Glomerular endothelial cell (primary cell): ENCODE measurements at regions not wholly inside any gene's neighbourhood (a gene's known extent, or its start where the extent isn't known, plus 50 kb on each side); places are given as distances from the start of the nearest gene placed in this dataset.
A peak's percentile ranks its signal among the peaks of the same experiment; 100 is the strongest.
"Not testable (repeated sequence)": the region's sequence is repeated elsewhere in the genome, so short reads cannot be mapped to it uniquely, and the experiment has no call there.

ENCODE experiments used
- DNase-seq: peaks from one replicate; pipeline ENCODE4 v3.0.0-alpha.2; 2011; ENCODE audit warnings: low read depth, low spot score; ENCODE audit errors: extremely low read depth

DNA sequence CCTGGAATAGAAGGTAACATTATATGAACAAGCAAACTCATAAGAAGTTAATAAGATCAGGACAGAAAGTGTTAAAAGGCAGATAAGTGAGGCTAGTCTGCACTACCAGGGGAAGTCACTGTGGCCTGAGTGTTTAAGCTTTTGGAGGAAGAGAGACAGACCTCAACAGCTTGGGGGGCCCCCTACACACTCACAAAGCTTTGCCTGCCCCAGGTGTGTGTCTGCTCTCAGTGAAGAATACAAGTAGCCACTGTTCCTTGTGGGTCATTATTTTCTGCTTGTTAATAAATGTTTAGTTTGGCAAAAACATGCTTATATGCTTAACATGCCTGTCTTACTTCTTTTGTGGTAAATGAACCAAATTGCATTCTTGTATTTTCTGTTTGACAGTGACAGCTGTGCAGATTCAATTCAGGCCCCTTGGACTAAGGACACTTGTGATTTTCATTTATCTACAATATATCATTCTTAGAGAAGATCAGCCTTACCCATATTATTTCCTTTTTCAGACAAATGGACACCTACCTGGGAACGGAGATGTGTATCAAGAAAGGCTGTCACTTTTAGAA, 50.7 kb upstream of the C12orf71 start:
- no peak for DNase-seq

DNA sequence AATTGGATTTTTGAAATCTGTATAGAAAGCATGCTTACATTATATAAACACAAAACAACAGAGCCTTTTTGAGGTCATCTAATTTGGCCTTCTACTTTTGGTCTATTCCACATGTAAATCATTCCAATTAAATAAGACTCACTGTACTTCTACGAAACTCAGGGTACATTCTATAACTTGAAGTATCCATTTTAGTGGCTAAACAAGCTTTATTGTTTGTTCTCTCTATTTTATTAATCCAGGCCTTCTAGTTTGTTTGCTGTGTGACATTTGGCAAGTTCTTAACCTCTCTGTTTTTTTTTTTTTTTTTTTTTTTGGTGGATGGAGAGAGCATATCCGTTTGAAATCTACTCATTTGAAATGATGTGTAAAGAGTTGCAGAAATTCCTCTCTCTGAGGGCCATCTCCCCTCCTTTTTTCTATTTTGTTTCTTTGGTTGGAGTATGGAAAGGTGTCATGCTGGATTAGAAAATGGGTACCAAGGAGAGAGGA, 58.1 kb upstream of the C12orf71 start:
- no peak for DNase-seq

DNA sequence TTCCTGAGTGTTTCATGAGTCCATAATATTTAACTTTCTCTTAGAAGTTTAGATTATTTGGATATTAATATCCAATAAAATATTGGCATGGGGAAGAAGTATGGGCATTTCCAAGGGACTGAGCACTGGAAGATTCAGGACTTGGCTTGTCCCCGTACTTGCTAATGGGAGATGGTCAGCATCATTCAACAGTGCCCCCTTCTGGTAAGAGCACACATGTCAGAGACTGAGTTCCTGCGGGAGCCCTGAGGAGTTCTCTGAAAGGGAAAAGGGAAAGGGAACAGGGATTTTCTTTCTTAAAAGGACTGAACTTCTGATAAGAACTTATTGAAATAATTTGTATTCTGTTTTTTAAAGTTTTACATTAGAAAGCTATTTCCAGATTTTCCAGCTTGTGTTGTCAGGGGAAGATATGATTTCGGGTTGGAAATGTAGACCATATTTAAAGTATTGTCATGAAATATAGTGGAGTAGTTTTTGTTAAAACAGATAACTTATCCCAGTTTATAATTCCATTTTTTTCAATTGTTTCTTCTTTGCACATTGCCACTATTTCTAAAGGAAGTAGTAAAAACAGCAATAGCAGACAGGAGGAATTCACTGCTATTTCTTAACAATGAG, 59.8 kb upstream of the C12orf71 start:
- DNase-seq = peak; percentile 68

DNA sequence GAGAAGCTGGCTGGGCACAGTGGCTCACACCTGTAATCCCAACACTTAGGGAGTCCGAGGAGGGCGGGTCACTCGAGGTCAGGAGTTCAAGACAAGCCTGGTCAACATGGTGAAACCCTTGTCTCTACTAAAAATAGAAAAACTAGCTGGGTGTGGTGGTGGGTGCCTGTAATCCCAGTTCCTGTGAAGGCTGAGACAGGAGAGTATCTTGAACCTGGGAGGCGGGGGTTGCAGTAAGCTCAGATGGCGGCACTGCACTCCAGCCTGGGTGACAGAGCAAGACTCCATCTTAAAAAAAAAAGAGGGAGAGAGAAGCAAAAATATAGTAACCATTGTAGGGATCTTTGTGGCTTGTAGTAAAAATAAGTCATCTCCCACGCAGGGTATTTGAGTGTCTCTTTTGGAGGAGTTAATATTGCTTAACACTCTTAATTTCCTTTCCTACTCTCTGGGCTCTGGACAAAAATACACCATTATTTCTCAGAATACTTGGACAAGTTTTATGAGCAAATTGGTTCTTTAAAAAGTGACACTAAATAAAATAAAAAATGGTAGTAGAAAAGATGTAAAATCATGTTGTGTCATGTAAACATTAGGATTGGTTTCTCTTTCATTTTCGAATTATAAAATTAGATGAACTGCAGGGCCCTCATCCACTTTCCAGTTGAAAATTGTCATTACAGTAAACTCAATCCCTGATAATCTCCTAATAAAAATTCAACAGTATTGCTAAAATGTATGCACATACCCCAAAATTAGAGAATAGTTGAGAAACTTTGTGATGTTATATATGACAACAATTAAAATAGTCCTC, 61.1 kb upstream of the C12orf71 start:
- DNase-seq = no peak

DNA sequence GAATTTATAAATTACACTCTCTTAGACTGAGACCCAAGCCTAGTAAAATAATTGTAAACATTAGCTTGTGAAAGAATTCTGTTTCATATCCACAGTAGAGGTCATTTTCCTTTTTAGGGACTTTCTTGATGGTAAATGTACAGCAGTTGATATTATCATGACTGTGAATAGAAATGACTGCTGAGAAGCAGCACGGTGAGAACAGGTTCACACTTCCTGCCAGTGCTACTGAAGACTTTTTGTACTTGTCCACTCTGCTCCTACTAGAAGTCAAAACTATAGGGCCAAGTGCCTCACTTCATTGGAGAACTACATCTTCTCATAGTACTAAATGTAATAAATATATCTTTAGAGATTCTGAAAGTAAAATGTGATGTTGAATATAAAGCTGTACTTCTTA, 63.3 kb upstream of the C12orf71 start:
- not testable (repeated sequence) for DNase-seq

DNA sequence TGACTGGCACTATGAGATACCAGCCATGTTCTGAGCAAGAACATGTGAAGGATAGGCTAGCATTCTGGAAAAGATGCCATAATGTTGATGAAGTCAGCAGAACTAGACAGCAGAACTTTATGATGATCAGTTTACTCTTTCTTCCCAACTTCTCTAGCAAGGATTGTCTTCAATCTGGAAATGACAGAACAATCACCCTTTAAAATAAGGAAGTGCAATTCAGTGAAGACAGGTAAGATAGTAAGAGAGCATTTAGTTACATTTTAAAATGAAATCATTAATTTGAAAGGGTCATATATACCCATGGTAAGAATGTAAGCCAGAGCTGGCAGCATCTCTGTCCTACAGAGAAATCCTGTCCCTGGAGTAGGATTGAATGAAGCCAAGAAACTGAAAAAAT, 66.0 kb upstream of the C12orf71 start:
- DNase-seq = no peak

DNA sequence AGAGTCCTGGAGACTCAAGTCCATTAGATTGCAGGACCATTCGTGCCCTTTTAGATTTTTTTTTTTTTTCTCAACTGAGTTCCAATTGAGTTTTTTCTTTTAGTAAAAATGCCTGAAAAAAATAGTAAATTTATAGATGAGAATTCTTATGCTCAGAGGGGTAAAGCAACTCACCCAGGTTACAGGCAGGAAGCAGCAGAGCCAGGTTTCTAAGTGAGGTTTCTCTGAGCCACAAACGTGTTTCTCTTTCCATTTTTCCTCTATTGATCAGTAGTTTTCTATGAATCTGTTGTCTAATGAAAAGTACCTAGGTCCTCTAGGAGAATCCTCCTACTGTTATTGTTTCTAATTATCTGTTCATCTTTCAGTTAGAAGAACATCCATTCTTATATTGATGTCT, 66.4 kb upstream of the C12orf71 start:
- no peak for DNase-seq

DNA sequence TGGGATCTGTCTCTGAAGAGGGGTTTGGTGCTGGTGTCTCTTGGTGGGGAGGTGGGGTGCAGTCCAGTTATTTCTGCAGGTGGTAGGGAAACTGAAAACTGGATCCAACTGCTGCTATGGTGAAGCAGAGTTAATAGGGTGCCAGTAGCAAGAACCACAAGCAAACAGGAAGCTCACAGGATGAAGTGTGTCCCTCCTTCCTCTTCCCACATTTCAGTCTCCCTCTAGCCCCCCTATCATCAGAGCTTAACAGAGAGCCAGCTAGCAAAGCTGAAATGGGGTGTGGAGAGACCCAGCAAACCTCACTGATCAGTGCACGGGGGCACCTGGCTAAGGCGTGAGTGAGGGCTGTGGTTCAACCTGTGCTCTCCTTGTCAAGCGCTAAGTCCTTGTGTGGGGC, 69.1 kb upstream of the C12orf71 start:
- DNase-seq = no peak

DNA sequence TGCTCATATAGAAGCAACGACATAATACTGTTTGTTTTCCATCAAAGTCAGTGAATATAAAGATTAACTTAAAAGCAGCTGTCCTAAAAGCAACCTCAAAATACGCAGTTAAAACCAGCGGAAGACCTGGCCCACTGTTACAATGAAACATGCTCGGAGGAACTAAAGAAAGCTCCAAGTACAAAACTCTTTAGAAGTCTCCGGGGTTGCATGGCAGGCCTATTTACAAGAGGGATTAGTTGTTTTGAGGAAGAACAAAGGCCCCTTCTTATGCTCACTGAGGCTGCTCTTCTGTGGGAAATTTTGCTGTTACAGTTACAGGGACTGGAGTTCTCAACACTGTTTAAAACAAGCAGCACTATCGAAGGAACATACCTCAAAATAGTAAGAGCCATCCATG, 75.9 kb upstream of the C12orf71 start:
- no peak for DNase-seq

DNA sequence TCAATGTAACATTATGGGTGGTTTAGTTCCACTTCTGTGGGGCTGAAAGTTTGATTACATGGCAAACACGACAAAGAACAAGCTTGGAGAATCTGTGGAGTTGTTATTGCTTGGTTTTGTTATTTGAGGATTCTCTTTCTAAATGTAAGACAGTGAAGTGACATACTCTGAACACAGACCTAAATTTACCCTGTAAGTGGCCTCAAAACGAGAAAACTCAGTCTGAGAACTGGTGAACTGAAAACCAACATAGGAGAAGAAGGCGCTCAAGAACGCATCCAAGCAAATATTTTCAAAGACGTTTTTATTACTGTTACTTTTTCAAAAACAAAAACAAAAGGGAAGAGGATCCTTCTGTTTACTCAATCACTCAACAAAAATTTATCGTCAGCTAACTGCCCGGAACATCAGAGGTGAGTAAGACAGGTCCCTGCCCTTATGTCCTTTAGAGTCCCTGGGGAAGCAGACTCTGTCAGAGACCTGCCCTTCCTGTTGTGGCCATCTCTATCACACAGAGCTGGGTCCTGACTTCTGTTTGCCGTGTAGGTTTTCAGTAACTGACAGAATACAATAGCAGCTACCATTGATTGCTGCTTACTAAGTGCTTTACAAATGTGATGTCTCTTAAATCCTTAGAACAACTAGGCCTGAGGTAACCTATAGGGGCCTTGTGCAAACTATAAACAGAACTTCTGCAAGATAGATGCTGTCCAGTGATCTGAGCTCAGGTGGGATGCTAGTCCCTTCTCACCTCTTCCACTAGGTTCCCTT, 79.3 kb upstream of the C12orf71 start:
- no peak for DNase-seq

DNA sequence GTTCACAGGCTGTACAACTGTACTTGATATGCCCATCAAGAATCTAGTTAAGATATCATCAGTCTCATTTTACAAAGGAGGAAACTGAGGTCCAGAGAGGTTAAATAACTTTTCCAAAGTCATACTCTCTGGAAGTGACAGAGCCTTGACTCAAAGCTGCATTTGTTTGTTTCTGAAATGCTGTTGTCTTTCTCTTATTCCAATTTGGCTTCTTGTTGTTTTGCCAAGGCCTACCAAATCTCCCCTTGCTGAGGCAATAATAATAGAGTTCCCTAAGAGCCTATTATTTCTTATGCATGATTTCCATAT, 79.8 kb upstream of the C12orf71 start:
- DNase-seq = no peak

DNA sequence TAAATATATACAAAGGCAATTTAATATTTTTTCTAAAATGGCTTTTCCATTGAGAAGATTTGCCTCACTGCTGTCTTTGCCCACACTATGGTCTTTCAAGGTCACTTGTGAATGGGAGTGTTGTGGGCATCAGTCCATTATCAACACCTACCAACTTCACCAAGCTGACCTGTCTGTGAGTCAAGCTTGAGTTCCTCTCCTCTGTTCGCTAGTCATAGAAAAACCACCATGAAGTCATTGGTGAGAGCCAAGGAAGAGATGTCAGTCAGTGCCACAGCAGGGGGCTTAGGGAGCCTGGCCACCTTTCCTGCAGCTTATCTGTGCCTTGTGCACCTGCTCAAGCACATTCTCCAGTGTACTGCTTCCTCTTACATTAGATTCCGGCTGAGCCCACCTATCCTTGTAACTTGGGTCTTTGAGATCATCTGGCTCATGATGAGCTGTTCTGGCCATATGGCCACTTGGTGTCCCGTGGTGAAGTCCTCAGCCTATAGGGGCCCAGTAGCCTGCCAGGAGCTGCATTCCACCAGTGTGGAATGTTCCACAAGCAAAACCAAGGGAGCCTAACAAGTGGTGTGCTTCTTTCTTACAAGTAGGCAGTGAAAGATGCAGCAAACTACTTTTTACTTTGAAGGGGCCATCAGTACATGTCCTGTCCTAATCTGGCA, 80.8 kb upstream of the C12orf71 start:
- DNase-seq = no peak

DNA sequence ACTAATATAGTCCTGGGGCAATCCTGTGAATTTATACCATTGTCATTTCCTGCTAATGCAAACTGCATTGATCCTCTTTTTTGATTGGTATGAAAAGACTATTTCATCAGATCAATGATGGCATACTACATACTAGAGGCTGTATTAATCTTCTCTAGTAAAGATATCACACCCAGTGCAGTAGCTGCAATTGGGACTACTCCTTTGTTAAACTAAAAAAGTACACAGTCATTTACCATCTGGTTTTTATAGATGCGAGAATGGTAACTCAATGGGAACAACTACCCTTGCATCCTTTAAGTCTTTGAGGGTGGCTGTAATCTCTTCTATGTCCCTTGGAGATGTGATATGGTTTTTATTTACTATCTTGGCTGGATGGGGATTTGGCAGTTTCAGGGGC, 80.2 kb upstream of the STK38L start:
- DNase-seq = no peak

DNA sequence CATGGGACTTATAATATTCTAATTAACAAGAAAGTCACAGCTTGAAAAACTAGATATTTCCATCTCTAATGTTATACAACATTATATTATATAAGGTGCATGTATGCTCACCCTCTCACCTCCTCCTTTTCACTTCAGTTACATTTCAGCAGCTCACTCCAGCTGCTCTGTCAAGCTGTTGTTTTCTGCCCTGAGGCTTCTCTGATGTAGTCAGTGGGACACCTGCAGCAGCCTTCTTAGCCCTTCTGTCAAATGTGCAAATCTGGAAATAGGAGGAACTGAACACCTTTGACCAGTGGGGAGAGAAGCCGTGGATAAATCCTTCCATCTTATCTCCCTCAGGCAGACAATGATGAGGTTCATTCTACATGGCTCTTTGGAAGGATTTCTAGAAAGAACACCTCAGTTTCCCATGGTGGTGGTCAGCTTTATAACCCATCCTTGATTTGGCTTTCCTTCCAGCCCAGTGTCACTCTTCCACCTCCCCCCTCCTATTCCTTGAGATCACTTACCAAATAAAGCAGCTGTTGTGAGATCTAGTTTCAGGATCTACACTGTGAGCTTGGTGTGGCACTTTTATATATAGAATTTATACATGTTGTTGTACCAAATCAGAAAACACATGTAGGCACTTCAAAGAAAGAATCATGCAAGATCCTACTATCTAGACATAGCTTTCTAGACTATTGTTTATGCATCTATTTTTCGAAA, 79.6 kb upstream of the STK38L start:
- DNase-seq = no peak

DNA sequence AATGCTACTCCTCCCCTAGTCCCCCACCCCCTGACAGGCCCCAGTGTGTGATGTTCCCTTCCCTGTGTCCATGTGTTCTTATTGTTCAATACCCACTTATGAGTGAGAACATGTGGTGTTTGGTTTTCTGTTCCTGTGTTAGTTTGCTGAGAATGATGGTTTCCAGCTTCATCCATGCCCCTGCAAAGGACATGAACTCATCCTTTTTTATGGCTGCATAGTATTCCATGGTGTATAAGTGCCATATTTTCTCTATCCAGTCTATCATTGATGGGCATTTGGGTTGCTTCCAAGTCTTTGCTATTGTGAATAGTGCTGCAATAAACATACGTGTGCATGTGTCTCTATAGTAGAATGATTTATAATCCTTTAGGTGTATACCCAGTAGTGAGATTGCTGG, 78.1 kb upstream of the STK38L start:
- not testable (repeated sequence) for DNase-seq

DNA sequence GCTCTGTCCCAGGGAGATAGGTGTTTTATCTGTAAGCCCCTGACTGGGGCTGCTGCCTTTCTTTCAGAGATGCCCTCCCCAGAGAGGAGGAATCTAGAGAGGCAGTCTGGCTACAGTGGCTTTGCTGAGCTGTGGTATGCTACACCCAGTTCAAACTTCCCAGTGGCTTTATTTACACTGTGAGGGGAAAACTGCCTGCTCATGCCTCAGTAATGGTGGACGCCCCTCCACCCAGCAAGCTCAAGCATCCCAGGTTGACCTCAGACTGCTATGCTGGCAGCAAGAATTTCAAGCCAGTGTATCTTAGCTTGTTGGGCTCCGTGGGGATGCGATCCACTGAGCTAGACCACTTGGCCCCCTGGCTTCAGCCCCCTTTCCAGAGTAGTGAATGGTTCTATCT, 72.6 kb upstream of the STK38L start:
- not testable (repeated sequence) for DNase-seq

DNA sequence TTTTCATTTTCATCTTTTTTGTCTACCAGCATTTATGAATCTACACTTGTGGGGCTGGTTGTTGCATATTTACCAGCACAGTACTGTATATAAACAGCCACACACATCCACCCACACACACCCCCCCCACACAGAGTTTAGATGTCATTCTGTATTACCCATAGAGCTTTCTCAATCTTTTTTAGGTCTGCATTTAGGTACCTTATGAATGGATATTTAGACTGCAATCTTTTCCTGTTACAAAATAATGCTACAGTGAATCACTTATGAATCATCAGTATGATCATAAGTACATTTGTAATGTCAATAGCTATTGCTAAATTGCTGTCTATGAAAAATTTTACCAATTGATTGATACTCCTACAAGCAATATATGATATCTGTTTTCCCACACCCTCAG, 67.3 kb upstream of the STK38L start:
- no peak for DNase-seq

DNA sequence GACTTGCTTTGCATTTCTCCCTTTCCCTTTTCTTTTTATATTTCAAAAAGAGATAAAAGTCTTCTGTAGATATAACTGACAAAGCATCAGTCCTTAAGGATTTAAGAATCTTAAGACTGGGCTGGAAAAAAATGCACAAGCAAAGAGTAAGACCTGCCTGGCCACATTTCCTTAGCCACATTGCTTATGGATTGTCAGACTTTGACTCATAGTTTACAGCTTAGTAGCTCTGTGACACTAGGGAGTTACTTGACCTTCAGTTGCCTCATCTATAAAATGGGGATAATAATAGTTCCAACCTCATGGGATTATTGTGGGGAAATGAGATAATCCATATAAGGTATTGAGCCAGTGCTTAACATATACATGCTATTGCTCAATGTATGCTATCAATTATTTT, 66.4 kb upstream of the STK38L start:
- DNase-seq = no peak

DNA sequence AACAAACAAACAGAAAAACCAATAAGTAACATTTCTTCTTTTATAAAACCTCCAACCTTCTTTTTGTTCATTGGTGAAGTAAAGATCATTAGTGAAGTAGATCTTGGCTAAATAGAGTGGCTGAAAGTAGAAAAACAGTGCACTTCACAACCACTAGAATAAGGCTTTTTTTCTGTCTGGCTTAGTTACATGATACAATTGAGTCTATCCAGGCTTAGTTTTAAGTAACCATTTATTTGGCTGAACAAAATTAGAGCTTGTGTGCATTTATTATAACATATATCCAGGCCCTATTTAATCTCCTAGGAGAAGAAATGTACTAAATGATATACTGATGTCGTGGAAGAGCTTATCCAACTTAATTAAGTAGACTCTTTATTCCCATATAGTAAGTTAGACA, 65.8 kb upstream of the STK38L start:
- no peak for DNase-seq

DNA sequence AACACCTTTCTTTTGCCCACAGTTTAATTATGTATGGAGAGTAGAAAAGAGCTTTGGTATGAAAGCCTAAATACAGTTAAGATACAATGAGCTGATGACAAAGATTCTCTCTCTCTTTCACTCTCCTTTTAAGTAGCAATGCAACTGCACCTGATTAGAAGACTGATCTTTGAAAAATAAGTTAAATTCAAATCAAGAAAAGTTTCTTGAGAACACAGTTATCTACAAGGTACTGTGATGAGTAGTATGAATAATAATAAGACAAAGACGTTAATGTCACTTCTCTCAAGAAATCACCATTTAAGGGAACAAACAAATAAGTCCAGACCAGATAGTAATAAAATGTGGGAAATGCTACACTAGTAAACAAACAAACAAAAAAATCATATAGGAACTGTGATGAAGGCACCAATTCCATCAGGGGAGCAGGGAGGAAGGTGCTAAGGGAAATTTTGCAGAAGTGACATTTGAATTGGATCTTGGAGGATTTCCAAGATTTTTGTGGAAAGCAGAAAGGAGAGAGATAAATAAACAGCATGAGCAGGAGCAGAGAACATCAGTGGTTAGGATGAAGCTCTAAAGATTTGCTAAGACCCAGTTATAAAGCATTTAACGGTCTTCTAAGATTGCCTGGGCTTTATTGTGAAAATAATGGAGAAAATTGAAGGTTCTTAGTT, 65.2 kb upstream of the STK38L start:
- no peak for DNase-seq
